Astrocyte (in vitro differentiated cells and primary cell): ENCODE measurements at regions not wholly inside any gene's neighbourhood (a gene's known extent, or its start where the extent isn't known, plus 50 kb on each side); places are given as distances from the start of the nearest gene placed in this dataset.

Source experiments
- DNase-seq: peaks from one replicate; pipeline ENCODE4 v3.0.0-alpha.2; 2010; ENCODE audit warnings: low read depth
- FAIRE-seq: peaks from 2 replicates; lab custom pipeline; 2011; peaks lifted over from hg19 to GRCh38; lab: Jason Lieb, UNC
- H2AFZ ChIP-seq: 2 replicates; pipeline ENCODE4 v1.6.0; 2012; ENCODE audit warnings: low read depth, low read length, inconsistent platforms
- H3K27ac ChIP-seq: 2 replicates; pipeline ENCODE4 v1.5.1; 2011; ENCODE audit warnings: low read depth, low read length, inconsistent platforms
- H3K27me3 ChIP-seq: 2 replicates; pipeline ENCODE4 v1.6.0; 2011; ENCODE audit warnings: low read length, inconsistent platforms; ENCODE audit not compliant: insufficient read depth
- H3K36me3 ChIP-seq: 2 replicates; pipeline ENCODE4 v1.5.1; 2011; ENCODE audit warnings: low read length, inconsistent platforms; ENCODE audit not compliant: insufficient read depth
- H3K4me1 ChIP-seq: 2 replicates; pipeline ENCODE4 v1.5.1; 2011; ENCODE audit warnings: low read length, inconsistent platforms; ENCODE audit not compliant: insufficient read depth
- H3K4me2 ChIP-seq: 2 replicates; pipeline ENCODE4 v1.6.0; 2012; ENCODE audit warnings: low read length, inconsistent platforms
- H3K4me3 ChIP-seq: 2 replicates; pipeline ENCODE4 v1.5.1; 2011; ENCODE audit warnings: low read depth, mild to moderate bottlenecking, low read length, inconsistent platforms; ENCODE audit not compliant: insufficient read depth
- H3K79me2 ChIP-seq: 2 replicates; pipeline ENCODE4 v1.6.0; 2012; ENCODE audit warnings: mild to moderate bottlenecking, low read length, inconsistent platforms; ENCODE audit not compliant: insufficient read depth
- H3K9ac ChIP-seq: 2 replicates; pipeline ENCODE4 v1.6.0; 2012; ENCODE audit warnings: mild to moderate bottlenecking, low read length, inconsistent platforms
- H3K9me3 ChIP-seq: 2 replicates; pipeline ENCODE4 v1.5.1; 2012; ENCODE audit warnings: low read depth, mild to moderate bottlenecking, low read length, inconsistent platforms; ENCODE audit not compliant: insufficient read depth
- H4K20me1 ChIP-seq: 2 replicates; pipeline ENCODE4 v1.6.0; 2012; ENCODE audit warnings: low read length, inconsistent platforms; ENCODE audit not compliant: insufficient read depth
- H3K27ac Mint-ChIP-seq: one replicate; pipeline ENCODE4 v1.8.0; 2021; ENCODE audit warnings: mild to moderate bottlenecking, mixed read lengths; ENCODE audit not compliant: unreplicated experiment
- H3K27me3 Mint-ChIP-seq: one replicate; pipeline ENCODE4 v1.8.0; 2021; ENCODE audit warnings: low read depth, mixed read lengths; ENCODE audit not compliant: unreplicated experiment
- H3K36me3 Mint-ChIP-seq: one replicate; pipeline ENCODE4 v1.8.0; 2021; ENCODE audit warnings: low read depth, mixed read lengths; ENCODE audit not compliant: unreplicated experiment
- H3K4me1 Mint-ChIP-seq: one replicate; pipeline ENCODE4 v1.8.0; 2021; ENCODE audit warnings: low read depth, mixed read lengths; ENCODE audit not compliant: unreplicated experiment
- H3K4me3 Mint-ChIP-seq: one replicate; pipeline ENCODE4 v1.8.0; 2021; ENCODE audit warnings: mild to moderate bottlenecking, moderate library complexity, mixed read lengths; ENCODE audit not compliant: unreplicated experiment
- H3K9me3 Mint-ChIP-seq: one replicate; pipeline ENCODE4 v1.8.0; 2021; ENCODE audit warnings: mild to moderate bottlenecking, mixed read lengths; ENCODE audit not compliant: unreplicated experiment
- CTCF ChIP-seq: IDR thresholded peaks from 2 replicates; pipeline ENCODE4 v1.5.1; 2011; ENCODE audit warnings: low read depth, mild to moderate bottlenecking, inconsistent platforms, low read length, moderate library complexity; ENCODE audit not compliant: insufficient read depth
- EZH2 ChIP-seq: IDR thresholded peaks from 2 replicates; pipeline ENCODE4 v1.6.1; 2012; ENCODE audit warnings: mild to moderate bottlenecking, low read length, inconsistent platforms; ENCODE audit not compliant: insufficient read depth

- FAIRE-seq: no peak
- DNase-seq: no peak
- Histone ChIP-seq H3K79me2 (no peaks in the 10 kb centered on the region), H3K4me1 (no peaks in the 10 kb centered on the region), H4K20me1 (no peaks in the 10 kb centered on the region), H3K9ac (no peak overlapping the region), H3K27ac (no peak overlapping the region), H3K9me3 (no peaks in the 10 kb centered on the region), H3K4me2 (no peak overlapping the region), H3K27me3 (no peaks in the 10 kb centered on the region), H3K4me3 (no peak overlapping the region), H3K36me3 (no peaks in the 10 kb centered on the region), H2AFZ (no peak overlapping the region)
- TF ChIP-seq CTCF (no peak), EZH2 (no peak)
- Mint-ChIP-seq H3K4me1 (peaks cover 2% of the 10 kb centered on the region), H3K4me3 (no peak overlapping the region), H3K27me3 (no peaks in the 10 kb centered on the region), H3K36me3 (no peaks in the 10 kb centered on the region), H3K9me3 (peaks cover 10% of the 10 kb centered on the region), H3K27ac (no peak overlapping the region)
These were observed 75.1 kb upstream of the ATG10 start for GRCh38 chr5:81896764-81897163.

DNA sequence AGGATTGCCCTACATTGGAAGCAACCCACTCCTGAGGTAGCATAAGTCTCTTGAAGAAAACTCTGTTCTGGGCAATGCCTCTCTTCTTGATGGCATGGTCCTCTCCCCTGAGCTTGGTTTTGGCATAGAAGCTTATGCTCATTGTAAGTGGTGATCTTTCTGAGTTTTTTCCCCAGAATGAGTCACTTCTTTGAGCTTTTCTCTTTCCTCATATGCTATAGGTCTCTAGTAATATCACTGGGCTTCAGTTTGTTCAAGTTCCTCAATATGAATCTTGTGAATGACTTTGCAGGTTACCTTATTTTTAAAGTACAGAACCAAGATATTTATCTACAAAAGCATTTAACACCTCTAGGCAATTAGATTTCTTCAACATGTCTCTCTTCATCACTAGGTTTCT is 76.5 kb upstream of the ATG10 start:
- Mint-ChIP-seq H3K27me3 (no peaks in the 10 kb centered on the region), H3K27ac (no peak overlapping the region), H3K9me3 (peaks cover 3% of the 10 kb centered on the region), H3K36me3 (no peaks in the 10 kb centered on the region), H3K4me1 (peaks cover 2% of the 10 kb centered on the region), H3K4me3 (no peak overlapping the region)
- Histone ChIP-seq H3K4me3 (no peak overlapping the region), H3K27me3 (no peaks in the 10 kb centered on the region), H3K4me1 (no peaks in the 10 kb centered on the region), H3K4me2 (no peak overlapping the region), H3K79me2 (no peaks in the 10 kb centered on the region), H3K27ac (no peak overlapping the region), H3K9me3 (peaks cover 3% of the 10 kb centered on the region), H2AFZ (no peak overlapping the region), H4K20me1 (no peaks in the 10 kb centered on the region), H3K9ac (no peak overlapping the region), H3K36me3 (no peaks in the 10 kb centered on the region)
- FAIRE-seq (no peak), DNase-seq (no peak)
- no peak for TF ChIP-seq EZH2
- no peak for TF ChIP-seq CTCF

GRCh38 chr5:81893961-81894360 is 77.9 kb upstream of the ATG10 start:
- no peak overlapping the region for H3K27ac Mint-ChIP-seq
- H3K4me3 ChIP-seq: no peak overlapping the region
- no peaks in the 10 kb centered on the region for H3K27me3 Mint-ChIP-seq
- TF ChIP-seq EZH2 (no peak), CTCF (no peak)
- H3K4me2 ChIP-seq: no peak overlapping the region
- H2AFZ ChIP-seq: no peak overlapping the region
- FAIRE-seq: no peak
- H3K36me3 Mint-ChIP-seq: no peaks in the 10 kb centered on the region
- H3K9me3 ChIP-seq: peaks cover 3% of the 10 kb centered on the region
- DNase-seq: no peak
- H4K20me1 ChIP-seq: no peaks in the 10 kb centered on the region
- H3K4me1 Mint-ChIP-seq: peaks cover 2% of the 10 kb centered on the region
- H3K27me3 ChIP-seq: no peaks in the 10 kb centered on the region
- peaks cover 8% of the 10 kb centered on the region for H3K9me3 Mint-ChIP-seq
- no peaks in the 10 kb centered on the region for H3K79me2 ChIP-seq
- no peaks in the 10 kb centered on the region for H3K4me1 ChIP-seq
- no peak overlapping the region for H3K4me3 Mint-ChIP-seq
- H3K9ac ChIP-seq: no peak overlapping the region
- H3K27ac ChIP-seq: no peak overlapping the region
- H3K36me3 ChIP-seq: no peaks in the 10 kb centered on the region
